CMK (cell line): ENCODE measurements at regions not wholly inside any gene's neighbourhood (a gene's known extent, or its start where the extent isn't known, plus 50 kb on each side); places are given as distances from the start of the nearest gene placed in this dataset.

Experiments
- DNase-seq: peaks from one replicate; pipeline ENCODE4 v3.0.0-alpha.2; 2010; ENCODE audit warnings: low read depth

- DNase-seq = no peak
Measured at GRCh38 chr2:128450211-128451024, 131.8 kb upstream of the HS6ST1 start.

- no peak for DNase-seq
Measured at GRCh38 chr2:128451084-128452023, 132.7 kb upstream of the HS6ST1 start.

GRCh38 chr2:128452024-128452411 is 133.3 kb upstream of the HS6ST1 start:
- DNase-seq = no peak

GRCh38 chr2:128452536-128453530 is 134.2 kb upstream of the HS6ST1 start:
- DNase-seq = no peak

DNA sequence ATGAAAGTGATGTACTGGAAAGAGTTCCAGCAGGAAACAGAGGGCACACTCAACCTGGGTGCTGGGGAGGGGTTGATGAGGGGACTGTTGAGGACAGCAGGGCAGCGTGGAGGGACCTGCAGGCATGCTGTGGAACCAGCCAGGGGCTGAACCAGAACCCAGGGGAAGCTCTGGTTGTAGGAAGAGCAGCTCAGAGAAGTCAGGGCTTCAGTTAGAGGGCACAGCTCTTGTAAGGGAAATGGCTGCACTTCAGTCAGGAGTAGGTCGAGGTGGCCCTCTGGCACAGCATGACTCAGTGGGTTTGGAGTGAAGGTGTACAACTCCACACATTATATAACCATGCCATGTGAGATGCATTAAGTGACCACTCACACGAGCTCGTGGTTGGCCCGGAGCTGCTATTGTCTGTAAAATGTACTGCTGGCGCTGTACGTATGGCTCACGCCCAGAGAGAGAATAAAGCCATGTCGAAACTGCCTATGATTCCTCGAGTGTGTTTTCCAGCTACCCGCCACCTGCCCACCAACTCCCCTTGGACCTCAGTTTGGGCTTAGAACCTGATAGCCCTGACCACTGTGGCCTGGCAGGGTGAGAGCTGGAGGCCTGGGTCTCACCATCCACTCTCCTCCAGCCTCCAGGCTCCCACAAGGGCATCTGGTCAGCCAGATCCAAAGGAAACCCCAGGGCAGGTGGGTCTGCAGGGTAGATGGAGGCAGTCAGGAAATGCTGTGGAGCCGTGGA is 136.5 kb upstream of the HS6ST1 start:
- no peak for DNase-seq

DNA sequence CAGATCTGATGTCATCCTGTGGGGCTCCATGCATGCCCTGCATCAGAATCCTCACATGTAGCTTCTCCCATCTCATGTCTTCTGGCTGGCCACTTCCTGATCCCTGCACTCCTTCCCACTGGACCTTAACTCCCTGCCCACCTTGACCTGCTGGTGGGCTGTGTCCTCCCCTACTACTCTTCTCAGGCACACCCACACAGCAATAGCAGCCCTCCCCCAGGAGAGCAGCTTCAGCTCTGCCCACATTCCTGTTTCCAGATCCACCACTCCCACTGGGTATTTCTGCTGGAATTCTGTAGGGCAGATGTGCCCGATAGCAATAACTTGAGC is 137.0 kb upstream of the HS6ST1 start:
- no peak for DNase-seq

DNA sequence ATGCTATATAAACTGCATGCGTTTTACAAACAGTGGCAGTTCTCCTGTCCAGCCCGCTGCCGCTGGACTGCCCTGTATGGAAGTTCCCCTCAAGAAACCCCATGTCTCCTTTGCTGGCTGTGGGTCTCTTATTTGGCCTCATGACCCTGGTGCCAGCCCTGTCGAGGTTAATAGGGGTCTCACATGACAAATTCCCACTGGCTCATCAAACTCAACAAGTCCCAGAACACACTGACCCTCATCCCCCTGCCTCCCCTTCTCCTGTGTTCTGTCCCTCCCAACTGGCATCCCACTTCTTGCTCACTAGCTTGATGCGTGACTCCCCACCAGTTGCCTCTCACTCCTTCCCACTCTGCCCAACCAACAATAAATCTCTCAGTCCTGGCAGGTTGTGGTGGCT is 137.6 kb upstream of the HS6ST1 start:
- DNase-seq = no peak

GRCh38 chr2:128457006-128457604 is 138.4 kb upstream of the HS6ST1 start:
- DNase-seq = no peak

- no peak for DNase-seq
Measured at GRCh38 chr2:128457716-128458115, 139.0 kb upstream of the HS6ST1 start.

DNA sequence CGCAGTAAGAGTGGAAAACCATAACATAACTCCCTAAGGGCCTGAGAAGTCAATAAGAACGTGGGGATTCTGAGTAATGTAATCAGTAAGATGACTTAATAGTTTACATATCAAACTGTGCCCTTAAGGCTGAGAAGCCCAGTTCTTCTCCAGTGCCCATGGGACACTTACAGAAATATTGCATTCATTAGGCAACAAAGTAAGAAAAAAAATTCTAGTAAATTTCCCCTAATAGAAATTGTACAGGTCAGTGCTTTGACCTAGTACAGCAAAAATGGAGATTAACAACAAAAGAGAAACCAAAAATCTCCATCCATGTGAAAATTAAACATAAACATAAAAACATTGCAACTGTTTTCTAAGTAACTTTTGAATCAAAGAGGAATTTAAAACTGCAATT is 139.8 kb upstream of the HS6ST1 start:
- no peak for DNase-seq

DNA sequence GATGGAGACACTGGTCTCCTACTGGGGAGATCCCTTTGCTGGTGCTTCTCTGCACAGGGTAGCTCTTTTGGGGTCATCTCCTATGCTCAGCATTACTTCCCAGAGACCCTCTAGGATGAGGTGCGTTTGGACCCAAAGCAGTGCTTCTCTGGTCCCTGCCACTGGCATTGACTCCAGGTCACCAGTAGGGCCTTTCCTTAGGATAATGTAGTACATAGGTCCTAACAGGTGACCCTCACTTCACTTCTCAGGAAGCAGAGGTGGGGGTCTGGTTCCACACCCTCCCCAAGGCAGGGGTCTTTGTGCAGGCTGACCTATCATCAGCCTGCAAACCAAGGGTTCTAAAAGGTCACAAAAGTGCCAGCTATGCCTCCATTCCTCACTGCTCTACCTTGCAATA is 145.8 kb upstream of the HS6ST1 start:
- DNase-seq = no peak

- DNase-seq = no peak
Measured at GRCh38 chr2:128465246-128466170, 146.8 kb upstream of the HS6ST1 start.

GRCh38 chr2:128466376-128466775 is 147.7 kb upstream of the HS6ST1 start:
- DNase-seq = no peak

GRCh38 chr2:128466776-128467175 is 148.1 kb upstream of the HS6ST1 start:
- DNase-seq = no peak

- no peak for DNase-seq
Measured at GRCh38 chr2:128467321-128467969, 148.8 kb upstream of the HS6ST1 start.

GRCh38 chr2:128468186-128468920 is 149.7 kb upstream of the HS6ST1 start:
- DNase-seq = no peak

- no peak for DNase-seq
Measured at GRCh38 chr2:128469203-128469602, 150.5 kb upstream of the HS6ST1 start.

GRCh38 chr2:128469875-128470274 is 151.2 kb upstream of the HS6ST1 start:
- DNase-seq = no peak

DNA sequence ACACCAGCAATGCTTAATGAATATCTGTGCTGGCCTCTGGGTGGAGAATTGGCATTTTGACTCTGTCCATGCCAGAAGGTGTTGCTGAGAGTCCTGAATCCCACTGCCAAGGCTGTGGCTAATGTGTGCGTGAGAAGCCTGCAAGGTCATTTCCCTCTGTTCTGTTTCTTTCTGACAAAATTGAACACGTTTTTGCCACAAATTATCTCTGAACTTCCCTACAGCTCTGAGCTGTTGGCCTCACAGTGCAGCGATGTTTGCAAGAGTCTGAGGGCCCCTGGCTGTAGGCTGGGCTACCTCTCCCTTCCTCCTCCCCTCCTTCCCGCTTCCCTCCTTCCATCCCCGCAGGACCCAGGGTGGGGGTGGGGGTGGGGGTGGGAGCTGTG is 154.1 kb upstream of the HS6ST1 start:
- DNase-seq = no peak
